ENCODE measurements at regions not wholly inside any gene's neighbourhood (a gene's known extent, or its start where the extent isn't known, plus 50 kb on each side); places are given as distances from the start of the nearest gene placed in this dataset.

DNA sequence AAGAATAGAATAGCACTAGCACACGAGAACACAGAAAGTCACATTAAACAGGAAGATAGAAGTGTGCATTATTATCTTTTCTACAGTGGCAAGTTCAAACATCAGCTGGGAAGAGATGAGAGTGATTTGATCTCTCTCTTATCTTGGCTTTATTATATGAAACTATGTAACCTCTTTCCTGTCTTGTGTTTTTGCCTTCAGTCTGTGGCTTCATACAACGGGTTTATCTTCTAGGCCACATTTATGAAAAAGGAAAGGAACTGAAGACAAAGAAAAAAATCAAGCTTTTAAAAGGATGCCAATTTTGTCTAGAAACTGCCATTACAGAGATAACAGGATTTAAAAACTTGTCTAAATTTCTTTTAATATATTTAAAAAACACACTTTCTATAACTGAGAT, 983.6 kb downstream of the RPA4 start:
- no peak for TF ChIP-seq POLR2A (IDR thresholded peaks at IDR 0.05)
- TF ChIP-seq, protein P1, sequence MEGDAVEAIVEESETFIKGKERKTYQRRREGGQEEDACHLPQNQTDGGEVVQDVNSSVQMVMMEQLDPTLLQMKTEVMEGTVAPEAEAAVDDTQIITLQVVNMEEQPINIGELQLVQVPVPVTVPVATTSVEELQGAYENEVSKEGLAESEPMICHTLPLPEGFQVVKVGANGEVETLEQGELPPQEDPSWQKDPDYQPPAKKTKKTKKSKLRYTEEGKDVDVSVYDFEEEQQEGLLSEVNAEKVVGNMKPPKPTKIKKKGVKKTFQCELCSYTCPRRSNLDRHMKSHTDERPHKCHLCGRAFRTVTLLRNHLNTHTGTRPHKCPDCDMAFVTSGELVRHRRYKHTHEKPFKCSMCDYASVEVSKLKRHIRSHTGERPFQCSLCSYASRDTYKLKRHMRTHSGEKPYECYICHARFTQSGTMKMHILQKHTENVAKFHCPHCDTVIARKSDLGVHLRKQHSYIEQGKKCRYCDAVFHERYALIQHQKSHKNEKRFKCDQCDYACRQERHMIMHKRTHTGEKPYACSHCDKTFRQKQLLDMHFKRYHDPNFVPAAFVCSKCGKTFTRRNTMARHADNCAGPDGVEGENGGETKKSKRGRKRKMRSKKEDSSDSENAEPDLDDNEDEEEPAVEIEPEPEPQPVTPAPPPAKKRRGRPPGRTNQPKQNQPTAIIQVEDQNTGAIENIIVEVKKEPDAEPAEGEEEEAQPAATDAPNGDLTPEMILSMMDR (IDR thresholded peaks at IDR 0.05): no peak
